GM21723 (cell line): ENCODE measurements at regions not wholly inside any gene's neighbourhood (a gene's known extent, or its start where the extent isn't known, plus 50 kb on each side); places are given as distances from the start of the nearest gene placed in this dataset.
"Not testable (repeated sequence)": the region's sequence is repeated elsewhere in the genome, so short reads cannot be mapped to it uniquely, and the experiment has no call there.

Experiments used
- ATAC-seq: cut with Tn5 transposase; IDR thresholded peaks from one replicate; pipeline ENCODE4 v1.9.1; 2021; ENCODE audit warnings: mild to moderate bottlenecking, moderate library complexity; ENCODE audit not compliant: unreplicated experiment

DNA sequence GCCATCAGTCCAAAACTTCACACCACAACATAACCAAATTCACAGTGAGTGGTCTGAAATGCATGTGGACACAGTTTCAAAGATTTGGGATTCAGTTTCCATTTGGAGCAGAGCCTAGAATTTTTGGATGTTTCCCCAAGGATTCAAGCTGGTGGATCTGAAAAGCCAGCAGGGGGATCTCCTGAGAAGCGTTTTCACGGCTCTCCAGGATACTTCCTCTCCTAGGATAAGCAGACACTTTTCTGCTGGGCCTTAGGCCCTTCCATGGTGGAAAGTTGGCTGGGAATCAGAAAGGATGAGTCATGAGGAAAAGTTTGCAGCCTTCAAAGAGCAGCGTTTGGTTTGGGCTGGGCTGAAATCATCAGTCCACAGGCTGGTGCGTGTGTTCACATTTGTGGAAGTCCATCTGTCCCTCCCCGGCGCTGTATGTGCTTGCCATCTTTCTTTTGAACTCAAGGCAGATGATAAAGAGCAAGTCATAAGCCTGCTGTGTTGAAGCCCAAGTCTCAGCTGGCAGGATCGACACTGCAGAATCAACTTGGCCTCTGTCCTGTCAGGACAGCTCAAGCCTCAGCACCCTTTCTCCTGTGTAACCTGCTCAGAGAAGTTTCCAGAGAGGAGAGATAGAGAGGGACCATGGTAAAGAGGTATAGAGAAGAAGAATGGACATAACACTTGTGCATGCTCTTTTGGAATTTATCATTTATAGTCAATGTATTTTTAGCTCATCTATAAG, 152.6 kb upstream of the MSX2 start:
- ATAC-seq: no peak

- no peak for ATAC-seq
Measured at GRCh38 chr5:174572591-174572990, 151.8 kb upstream of the MSX2 start.

- ATAC-seq: no peak
Measured at GRCh38 chr5:174573221-174573994, 151.0 kb upstream of the MSX2 start.

DNA sequence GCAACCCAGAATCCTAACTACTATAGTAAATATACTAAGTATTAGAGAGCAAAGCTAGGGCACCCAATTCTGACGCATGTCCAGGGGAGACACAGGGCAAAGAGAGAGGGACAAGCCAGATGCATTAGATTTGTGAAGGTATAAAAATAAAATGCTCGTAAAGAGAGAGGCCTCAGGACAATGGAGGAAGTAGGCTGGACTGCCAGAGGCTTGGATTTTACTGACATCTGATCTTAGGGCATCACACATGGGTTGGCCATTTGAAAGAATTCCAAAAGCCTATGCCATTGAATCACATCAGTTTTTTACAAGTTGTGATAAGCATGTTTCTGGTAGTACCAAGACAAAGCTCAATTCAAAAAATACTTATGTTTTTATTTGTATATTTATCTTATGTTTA, 149.3 kb upstream of the MSX2 start:
- no peak for ATAC-seq

DNA sequence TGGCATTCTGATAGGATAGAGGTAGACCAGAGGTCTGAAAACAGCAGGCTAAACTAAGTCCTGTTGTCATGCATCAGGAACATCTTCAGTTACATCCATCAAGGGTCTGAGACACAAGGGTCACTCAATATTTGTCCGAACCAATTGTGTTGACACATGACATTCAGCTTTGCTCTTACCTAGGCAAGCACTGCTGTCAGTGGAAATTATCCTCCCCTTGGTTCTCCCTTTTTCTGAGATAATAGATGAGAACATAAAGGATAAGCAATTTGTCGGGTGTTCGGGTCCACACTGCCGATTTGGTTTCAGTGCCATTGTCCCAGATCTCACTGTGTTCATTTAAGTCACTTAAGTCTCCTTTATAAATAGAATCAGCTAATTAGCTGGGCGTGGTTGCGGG, 148.3 kb upstream of the MSX2 start:
- no peak for ATAC-seq

DNA sequence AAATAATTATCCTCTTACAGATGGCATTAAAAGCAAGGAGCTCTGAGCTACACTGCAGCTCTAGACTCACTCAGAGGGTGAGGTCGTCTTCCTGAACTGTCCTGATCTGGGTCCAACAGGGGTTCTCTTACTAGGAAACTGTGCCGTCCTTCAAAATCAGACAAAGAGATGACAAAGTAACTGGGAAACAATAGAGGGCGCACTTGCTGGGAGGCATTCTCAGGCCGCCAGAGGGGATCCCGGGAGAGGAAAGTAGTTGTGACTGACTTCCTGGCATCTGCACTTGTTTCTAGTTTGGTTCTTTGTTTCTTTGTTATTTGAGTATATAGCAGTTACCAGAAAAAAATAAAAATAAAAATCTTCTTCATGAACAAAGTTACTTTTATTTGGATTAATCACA, 142.9 kb upstream of the MSX2 start:
- ATAC-seq: no peak

- no peak for ATAC-seq
Measured at GRCh38 chr5:174581894-174582293, 142.5 kb upstream of the MSX2 start.

- ATAC-seq: no peak
Measured at GRCh38 chr5:174583071-174583470, 141.3 kb upstream of the MSX2 start.

DNA sequence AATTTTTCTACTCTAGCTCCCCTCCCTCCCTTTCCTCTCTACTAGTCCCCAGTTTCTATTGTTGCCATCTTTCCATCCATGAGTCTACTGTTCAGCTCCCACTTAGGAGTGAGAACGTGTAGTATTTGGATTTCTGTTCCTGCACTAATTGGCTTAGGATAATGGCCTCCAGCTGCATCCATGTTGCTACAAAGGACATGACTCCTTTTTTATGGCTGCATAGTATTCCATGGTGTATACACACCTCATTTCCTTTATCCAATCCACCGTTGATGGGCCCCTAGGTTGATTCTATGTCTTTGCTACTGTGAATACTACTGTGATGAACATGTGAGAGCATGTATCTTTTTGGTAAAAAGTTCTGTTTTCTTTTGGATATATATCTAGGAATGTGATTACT, 138.9 kb upstream of the MSX2 start:
- no peak for ATAC-seq

DNA sequence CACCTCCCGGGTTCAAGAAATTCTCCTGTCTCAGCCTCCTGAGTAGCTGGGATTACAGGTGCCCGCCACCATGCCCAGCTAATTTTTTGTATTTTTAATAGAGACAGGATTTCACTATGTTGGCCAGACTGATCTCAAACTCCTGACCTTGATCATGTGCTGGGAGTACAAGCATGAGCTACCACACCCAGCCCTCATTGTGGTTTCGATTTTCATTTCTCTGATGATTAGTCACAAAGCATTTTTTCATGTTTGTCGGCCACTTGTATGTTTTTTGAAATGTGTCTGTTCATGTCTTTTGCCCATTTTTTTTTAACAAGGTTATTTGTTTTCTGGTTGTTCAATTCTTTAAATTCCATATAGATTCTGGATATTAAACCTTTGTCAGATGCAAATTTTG, 138.2 kb upstream of the MSX2 start:
- ATAC-seq: not testable (repeated sequence)

DNA sequence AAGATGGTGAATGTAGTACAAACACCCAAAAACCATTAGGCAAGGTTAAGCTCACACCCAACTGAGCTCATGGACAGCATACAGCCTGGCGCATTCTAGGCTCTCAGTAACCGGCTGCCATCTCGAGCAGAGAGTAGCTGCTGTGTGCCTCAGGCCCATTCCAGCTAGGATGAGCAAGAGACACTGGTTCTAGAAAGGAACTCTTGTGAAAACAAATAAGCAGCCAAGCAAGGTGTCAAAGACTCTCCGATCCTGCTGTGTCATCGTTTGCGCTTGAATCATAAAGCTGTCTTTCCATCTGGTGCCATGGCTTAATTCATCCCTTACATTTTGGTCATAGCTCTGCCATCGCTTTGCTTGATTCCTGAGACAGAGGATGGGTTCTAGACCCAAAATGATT, 135.4 kb upstream of the MSX2 start:
- ATAC-seq: no peak

DNA sequence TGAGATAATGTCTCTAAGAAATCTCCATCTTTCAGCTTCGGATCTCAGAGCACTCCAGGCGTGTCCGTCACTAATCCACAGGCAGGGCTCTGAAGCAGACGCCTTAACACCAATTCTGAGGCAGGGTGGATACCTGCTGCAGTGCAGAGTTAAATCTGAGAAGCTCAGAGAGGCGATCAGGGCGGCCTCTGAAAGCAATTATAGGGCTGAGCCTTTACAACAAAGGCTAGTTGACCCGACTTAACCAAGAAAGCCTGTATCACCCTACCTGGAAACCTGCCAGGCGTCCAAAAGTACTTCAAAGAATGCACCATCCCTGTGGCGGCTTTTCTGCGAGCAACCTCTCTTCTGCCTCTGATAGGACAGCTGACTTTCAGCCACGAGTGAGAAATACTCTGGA, 134.8 kb upstream of the MSX2 start:
- ATAC-seq: no peak

- no peak for ATAC-seq
Measured at GRCh38 chr5:174590820-174591219, 133.6 kb upstream of the MSX2 start.

DNA sequence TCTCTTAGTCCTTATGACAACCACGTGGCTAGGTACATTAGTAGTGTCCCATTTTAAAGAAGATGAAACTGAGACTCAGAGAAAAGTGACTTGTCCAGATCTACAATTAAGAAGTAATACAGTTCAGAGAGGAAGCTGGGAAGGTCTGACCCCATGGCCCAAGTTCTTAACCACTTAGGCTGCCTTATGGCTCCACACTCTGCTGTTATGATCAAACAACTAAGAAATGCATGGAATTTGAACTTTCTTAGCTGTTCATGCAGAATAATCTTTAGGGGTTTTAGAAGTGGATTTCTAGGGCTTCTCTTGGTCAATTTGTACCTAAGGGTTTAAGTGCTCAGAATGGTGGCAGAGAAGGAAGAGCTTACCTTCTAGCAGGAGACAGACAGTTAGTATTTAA, 128.0 kb upstream of the MSX2 start:
- ATAC-seq: no peak

GRCh38 chr5:174599992-174600391, 124.4 kb upstream of the MSX2 start:
- no peak for ATAC-seq

GRCh38 chr5:174601946-174602345, 122.4 kb upstream of the MSX2 start:
- no peak for ATAC-seq

GRCh38 chr5:174606153-174606552, 118.2 kb upstream of the MSX2 start:
- no peak for ATAC-seq

GRCh38 chr5:174606646-174607045, 117.7 kb upstream of the MSX2 start:
- ATAC-seq: no peak

GRCh38 chr5:174607205-174607604, 117.2 kb upstream of the MSX2 start:
- ATAC-seq: no peak

GRCh38 chr5:174607916-174608315, 116.5 kb upstream of the MSX2 start:
- ATAC-seq: no peak

GRCh38 chr5:174608631-174609097, 115.7 kb upstream of the MSX2 start:
- no peak for ATAC-seq

DNA sequence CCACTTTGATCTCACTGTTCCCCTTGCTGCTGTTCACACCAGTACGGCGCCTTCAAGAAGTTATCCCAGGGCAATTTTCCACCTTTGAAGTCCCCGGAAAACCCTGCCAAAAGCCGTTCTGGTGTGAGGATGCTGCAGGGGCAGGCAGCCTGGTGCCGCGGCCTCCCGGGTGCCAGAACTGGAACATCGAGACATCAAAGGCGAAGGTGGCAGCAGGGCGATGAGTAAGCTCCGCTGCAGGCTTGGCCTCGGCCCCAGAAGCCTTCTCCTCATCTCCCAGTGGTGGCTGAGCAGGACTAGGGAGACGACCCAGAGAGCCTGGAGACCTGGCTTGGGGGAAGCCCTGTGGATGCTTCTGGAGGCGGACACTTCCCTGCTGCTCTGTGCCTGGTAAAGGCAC, 115.3 kb upstream of the MSX2 start:
- ATAC-seq: no peak
